Renal cortical epithelial cell (primary cell): ENCODE measurements at regions not wholly inside any gene's neighbourhood (a gene's known extent, or its start where the extent isn't known, plus 50 kb on each side); places are given as distances from the start of the nearest gene placed in this dataset.

Experiments
- DNase-seq: peaks from one replicate; pipeline ENCODE4 v3.0.0-alpha.2; 2011; ENCODE audit warnings: low read depth

DNA sequence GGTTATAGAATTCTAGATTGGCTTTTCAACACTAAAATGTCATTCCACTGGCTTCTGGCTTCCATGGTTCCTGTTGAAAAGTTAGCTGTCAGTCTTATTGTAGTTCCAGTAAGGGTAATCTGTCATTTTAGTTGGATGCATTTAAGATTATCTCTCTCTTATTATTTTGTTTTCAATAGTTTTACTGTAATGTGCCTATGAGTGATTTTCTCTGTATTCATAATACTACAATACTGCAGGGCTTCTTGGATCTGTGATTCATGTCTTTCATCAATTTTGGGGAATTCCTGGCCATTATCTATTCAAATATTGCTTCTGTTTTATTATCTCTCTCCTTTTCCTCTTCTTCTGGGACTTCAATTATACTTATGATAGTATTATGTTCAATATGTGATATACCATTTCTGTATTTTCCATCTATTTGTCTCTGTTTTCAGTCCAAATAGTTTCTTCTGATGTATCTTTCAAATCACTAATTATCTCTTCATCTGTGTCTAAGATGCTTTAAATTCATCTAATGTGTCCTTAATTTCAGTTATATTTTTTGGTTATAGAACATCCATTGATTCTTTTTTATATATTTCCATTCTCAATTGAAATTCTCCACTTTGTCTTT lies 101.5 kb downstream of the KCTD15 start:
- no peak for DNase-seq

- no peak for DNase-seq
Observed at GRCh38 chr19:33900817-33901216, 104.1 kb downstream of the KCTD15 start.

DNA sequence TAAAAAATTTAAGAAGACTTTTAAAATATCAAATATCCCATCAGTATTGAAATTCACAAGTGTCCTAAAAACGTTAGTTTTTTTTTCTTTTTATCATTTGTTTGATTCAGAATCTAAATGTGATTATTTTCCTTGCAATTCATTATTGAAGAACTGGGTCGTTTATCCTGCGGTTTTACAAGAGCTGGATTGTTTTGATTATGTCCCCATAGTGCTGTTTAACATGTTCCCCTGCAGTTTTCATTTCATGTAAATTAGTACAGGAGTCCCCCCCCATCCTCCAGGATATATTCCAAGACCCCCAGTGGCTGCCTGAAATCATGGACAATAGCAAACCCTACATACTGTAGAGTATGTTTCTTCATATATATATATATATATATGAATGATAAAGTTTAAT lies 105.7 kb downstream of the KCTD15 start:
- no peak for DNase-seq

DNA sequence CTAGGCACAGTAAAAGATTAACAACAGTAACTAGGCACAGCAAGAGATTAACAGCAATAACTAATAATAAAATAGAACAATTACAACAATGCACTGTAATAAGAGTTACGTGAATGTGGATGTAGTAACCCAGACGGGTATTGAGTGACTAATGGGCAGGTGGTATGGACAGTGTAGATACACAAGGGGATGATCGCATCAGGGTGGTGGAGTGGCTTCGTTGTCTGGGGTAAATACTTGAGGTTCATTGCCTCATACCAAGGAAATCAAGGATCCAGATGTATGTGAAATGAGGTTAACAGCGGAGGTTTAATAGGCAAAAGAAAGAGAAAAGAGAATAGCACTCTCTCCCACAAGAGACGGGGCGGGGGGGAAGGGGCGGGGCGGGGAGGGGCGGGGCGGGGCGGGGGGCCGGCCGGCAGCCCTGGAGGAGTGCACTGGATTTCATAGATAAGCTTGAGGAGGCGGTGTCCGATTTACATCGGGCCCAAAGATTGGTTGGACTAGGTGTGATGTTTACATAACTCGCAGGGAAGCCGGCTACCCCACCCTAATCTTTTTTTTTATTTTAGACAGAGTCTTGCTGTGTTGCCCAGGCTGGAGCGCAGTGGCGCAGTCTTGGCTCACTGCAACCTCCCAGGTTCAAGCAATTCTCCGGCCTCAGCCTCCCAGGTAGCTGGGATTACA lies 106.3 kb downstream of the KCTD15 start:
- no peak for DNase-seq

DNA sequence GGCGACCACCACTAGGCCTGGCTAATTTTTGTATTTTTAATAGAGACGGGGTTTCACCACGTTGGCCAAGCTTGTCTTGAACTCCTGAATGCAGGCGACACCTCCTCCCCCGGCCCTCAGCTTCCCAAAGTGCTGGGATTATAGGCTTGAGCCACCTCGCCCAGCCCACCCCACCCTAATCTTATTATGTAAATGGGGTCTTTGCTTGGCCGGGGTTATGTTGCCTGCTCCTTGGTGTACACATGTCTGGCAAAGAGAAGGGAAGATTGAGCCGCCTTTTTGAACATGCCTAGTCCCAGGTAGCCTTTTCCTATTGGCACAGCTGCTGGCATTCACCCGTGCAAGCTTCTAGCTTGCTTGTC lies 106.8 kb downstream of the KCTD15 start:
- DNase-seq: no peak

DNA sequence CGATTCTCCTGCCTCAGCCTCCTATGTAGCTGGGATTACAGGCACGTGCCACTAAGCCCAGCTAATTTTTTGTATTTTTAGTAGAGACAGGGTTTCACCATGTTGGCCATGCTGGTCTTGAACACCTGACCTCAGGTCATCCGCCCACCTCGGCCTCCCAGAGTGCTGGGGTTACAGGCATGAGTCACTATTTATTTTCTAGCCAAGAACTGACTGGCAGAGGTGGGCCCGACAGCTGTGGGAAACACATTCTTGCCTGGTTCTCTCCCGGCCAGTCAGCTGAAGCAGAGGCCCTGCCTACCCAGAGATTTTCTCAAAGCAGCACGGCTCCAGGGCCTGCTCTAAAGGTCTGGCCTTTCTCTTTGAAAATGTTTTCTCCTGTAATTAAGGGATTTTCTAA lies 108.0 kb downstream of the KCTD15 start:
- peak; percentile 83 for DNase-seq

DNA sequence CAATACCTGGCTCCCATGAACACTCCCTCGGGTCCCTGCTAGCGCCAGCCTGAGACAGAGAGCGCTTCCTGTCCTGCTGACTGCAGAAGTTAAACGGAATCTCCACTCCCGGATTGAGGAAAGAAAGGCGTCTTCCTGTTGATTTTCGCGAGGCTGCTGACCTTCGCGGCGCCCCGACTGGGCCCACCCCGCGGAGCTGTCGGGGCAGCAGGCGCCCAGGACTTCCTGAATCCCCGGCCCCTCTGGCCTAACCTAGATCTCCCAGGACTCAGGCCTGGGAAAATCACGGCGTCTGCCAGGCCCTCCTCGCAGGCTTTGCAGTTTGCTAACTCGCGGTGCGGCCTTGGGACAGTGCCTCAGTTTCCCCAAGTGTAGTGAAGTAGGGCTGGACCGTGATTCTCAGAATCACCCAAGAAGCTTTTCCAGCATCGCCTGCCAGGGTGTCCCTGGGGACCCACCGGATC lies 108.8 kb downstream of the KCTD15 start:
- DNase-seq: no peak

DNA sequence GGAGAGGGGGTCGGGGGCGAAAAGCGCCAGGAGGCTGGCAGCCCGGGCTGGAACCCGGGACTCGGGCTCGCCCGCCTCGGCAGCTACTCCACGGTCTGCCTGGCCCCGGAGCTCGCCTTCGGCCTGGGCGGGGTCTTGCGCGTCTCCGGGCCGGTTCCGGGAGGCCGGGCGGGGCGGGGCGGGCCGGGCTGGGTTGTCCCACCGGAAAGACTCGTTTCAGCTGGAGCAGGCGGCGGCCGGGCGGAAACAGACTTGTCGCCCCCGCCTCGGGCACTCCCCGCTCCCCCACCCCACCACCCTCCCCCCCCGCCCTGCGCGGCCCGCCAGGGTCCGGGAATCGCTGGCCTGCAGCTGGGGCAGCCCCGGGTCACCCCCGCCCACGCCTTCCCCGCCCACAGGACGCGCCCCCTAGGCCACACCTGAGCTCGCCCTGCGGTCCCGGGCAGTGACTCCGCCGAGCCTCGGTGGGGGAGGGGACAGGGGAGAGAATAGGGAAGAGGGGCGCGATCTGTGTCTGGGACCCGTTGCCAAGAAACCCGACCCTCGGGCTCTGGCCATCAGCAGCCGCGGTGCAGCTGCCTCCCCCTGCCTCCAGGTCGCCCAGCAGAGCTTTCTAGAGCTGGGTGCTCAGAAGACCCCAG lies 109.4 kb downstream of the KCTD15 start:
- DNase-seq: no peak

- peak; percentile 27 for DNase-seq
Observed at GRCh38 chr19:33906578-33907335, 110.1 kb downstream of the KCTD15 start.

DNA sequence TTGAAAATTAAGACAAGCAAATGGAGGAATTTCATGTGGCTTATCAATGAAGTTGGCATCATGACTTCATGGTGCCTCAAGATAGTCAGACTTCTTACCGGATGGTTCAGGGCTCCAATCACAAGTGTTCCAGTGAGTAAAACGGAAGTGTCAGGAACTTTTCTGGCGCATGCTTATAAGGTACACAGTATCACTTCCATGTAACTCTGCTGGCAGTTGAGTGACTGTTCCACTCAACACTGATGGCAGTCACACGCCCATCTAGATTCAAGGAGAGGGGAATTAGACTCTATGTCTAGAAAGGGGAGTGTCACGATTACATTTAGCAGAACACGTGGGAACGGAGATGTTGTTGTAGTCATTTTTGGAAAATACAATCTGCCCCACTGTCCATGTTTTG lies 114.3 kb downstream of the KCTD15 start:
- DNase-seq: no peak

DNA sequence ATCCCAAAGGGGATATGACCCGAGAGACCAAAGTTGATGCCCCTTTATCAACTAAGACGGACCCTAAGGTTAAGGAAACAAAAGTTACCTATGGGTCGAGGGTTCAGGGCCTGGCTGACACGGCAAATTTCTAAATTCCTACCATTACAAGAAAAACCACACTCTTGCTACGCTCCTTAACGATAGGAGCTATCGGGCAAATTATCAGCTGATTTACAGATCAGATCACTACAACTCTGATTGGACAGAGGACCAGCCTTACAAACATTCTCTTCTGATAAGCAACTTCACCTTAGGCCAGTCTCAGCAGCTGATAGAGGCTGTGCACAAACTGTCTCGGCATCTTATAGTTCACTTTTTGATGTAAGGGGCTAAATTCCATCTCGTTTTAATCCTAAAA lies 117.9 kb downstream of the KCTD15 start:
- no peak for DNase-seq

DNA sequence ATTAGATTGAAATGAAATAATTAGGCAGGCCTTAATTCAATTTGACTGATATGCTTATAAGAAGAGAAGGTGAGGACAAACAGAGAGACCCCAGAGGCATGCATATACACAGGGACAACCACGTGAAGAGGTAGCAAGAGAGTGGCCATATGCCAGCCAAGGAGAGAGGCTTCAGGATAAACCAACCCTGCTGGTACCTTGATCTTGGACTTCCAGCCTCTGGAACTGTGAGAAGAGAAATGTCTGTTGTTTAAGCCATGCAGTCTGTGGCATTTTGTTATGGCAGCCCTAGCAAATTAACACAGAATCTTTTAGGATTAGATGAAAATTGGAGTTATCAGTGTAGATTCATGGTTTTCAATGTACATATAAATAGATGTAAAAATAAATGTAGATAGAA lies 120.1 kb downstream of the KCTD15 start:
- DNase-seq: no peak

DNA sequence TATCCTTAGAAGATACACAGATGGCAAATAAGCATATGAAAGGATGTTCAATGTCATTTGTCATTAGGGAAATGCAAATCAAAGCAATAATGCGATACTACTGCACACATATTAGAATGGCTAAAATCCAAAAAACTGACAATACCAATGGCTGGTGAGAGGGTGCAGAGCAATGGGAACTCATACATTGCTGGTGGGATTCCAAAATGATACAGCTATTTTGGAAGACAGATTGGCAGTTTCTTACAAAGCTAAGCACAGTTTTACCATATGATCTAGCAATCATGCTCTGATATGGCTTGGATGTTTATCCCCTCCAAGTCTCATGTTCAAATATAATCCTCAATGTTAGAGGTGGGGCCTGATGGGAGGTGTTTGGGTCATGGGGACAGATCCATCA lies 122.6 kb downstream of the KCTD15 start:
- no peak for DNase-seq

- no peak for DNase-seq
Observed at GRCh38 chr19:33921165-33921564, 124.5 kb downstream of the KCTD15 start.

DNA sequence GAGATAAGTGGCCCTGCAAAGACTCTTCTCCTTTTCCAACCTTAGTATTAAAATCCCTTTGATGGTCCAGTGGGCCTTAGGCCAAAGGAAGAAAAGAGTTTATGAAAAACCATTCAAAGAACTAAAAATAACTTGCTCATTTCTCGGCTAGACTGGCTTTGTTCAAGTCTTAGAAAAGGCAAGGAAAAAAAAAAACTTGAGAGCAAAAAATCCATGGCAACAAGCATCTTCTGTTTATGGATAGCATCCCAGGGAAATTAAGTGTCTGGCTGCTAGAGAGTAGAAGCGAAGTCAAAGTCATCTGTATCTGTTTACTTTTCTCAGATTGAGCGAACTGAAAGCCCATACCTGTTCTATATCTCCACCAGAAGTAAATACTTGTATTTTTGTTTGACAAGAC lies 129.6 kb downstream of the KCTD15 start:
- no peak for DNase-seq

GRCh38 chr19:33927789-33928457 lies 131.3 kb downstream of the KCTD15 start:
- no peak for DNase-seq

GRCh38 chr19:33928458-33928950 lies 131.8 kb downstream of the KCTD15 start:
- DNase-seq: no peak

DNA sequence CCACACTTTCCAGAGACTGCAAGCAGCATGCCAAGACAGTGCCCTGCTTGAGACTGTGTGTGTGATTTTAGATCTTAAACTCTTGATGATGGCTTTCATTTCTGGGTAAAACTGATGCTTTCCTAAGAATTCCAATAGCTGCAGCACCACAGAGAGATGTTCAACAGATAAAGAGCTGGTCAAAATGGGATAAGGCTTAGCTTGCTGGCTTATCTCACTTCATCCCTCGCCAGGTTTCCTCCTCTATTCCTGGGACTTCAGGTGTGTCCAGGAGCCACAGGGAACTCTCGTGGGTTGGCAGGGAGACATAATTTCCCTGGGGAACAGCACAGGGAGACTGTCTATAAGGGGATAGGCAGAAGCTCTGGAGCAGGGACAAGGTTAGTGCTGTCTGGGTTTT lies 137.3 kb downstream of the KCTD15 start:
- no peak for DNase-seq

DNA sequence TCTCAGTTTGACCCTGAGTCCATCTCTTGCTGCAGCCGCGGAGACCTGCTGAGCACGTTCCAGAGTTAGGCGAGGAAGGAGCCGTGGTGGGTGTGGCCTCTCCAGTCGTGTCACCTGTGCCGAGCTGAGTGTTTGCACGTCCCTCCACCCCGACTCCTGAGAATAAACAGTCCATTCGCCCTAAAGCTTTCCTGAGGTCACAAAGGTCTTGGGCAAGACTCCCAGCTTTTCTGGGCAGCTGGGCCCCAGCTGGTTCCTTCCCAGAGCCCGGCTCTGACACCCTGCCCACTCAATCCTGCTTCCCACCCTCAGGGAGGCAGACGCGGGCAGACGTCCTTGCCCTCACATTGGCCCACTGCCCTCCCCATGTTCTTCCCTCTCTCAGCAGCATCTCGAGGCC lies 142.2 kb downstream of the KCTD15 start:
- DNase-seq: no peak

GRCh38 chr19:33941133-33941532 lies 144.5 kb downstream of the KCTD15 start:
- DNase-seq: no peak

DNA sequence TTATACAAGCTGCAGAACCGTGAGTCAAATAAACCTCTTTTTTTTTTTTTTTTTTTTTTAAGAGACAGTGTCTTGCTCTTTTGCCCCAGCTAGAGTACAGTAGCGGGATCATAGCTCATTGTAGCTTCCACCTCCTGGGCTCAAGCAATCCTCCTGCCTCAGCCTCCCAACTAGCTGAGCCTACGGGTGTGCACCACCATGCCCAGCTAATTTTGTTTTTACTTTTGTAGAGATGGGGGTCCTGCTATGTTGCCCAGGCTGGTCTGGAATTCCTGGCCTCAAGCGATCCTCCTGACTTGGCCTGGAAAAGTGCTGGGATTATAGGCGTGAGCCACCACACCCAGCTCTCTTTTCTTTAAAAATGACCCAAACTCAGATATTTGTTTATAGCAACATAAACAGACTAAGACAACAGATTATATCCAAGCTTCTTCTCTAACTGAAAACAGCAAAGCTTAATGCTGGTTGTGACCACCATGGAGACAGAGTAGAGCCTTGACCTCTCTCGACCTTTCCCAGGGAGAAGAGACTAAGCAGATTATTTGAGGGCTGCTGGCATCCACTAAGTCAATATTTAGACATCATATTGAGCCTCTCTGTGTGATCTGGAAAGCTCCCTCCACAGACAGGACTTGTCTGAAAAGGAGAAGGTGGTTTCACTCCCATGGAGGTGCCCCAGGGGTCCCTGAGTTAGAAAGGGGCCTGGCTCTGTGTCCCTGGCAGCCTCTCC lies 150.0 kb downstream of the KCTD15 start:
- no peak for DNase-seq
